Heart left ventricle (tissue), 13 donors: ENCODE measurements at regions not wholly inside any gene's neighbourhood (a gene's known extent, or its start where the extent isn't known, plus 50 kb on each side); places are given as distances from the start of the nearest gene placed in this dataset.

Experiments used
- CTCF ChIP-seq, 12 donors: fragments of 200-600 bp; sonication (generic) in 4 of 12; IDR thresholded peaks; one replicate each; pipeline versions ENCODE4 v1.5.0 to v1.8.0; 2018 to 2022; ENCODE audit warnings: antibody characterized with exemption in 12 of 12, mild to moderate bottlenecking in 5 of 12
- POLR2A ChIP-seq, 2 donors: fragments of 450-650 bp; IDR thresholded peaks; one replicate each; pipeline ENCODE4 v1.6.1; 2017; ENCODE audit warnings: antibody characterized with exemption in 2 of 2, mild to moderate bottlenecking in 2 of 2, moderate library complexity in 2 of 2
- donor health status: ischemic (EF 13 %, LVEDD 7.1; RV severe dilation, severe dysfunction).
- donor health status: DM: no; HTN: yes; CAD: no.
- donor health status: DM: no; HTN: no; CAD: no.
- donor health status: ischemic (EF 25% LVEDD 6.9; RV normal size, moderate dysfunction).
- donor health status: ischemic (EF 25% LVEDD 5.7; RV mildly dilated, moderate dysfunction).
- donor health status: ischemic (EF 35%, LVEDD 5.7; RV mildly dilated, moderate dysfunction).
- donor health status: nonischemic (EF 11% LVEDD 7.7; RV severe dilation, severe dysfunction).
- donor health status: DM: yes; HTN: yes; CAD: no.
- donor health status: PGD.
- donor health status: ischemic (EF 29% LVEDD 5.4; RV normal size, mild dysfunction).
- donor health status: nonischemic (EF 23%, LVEDD 6.1; RV moderate dilation, normal function).

- TF ChIP-seq CTCF (IDR thresholded peaks at IDR 0.05) (no peak), POLR2A (IDR thresholded peaks at IDR 0.05) (no peak)
Observed at GRCh38 chr6:126432564-126432963, 92.6 kb downstream of the CENPW start.
